HG03196 (cell line): ENCODE measurements at regions not wholly inside any gene's neighbourhood (a gene's known extent, or its start where the extent isn't known, plus 50 kb on each side); places are given as distances from the start of the nearest gene placed in this dataset.
"Not testable (repeated sequence)": the region's sequence is repeated elsewhere in the genome, so short reads cannot be mapped to it uniquely, and the experiment has no call there.

Experiments
- ATAC-seq: cut with Tn5 transposase; IDR thresholded peaks from one replicate; pipeline ENCODE4 v1.9.1; 2021; ENCODE audit not compliant: unreplicated experiment

GRCh38 chrX:42290608-42291007 lies 367.3 kb upstream of the CASK start:
- no peak for ATAC-seq

DNA sequence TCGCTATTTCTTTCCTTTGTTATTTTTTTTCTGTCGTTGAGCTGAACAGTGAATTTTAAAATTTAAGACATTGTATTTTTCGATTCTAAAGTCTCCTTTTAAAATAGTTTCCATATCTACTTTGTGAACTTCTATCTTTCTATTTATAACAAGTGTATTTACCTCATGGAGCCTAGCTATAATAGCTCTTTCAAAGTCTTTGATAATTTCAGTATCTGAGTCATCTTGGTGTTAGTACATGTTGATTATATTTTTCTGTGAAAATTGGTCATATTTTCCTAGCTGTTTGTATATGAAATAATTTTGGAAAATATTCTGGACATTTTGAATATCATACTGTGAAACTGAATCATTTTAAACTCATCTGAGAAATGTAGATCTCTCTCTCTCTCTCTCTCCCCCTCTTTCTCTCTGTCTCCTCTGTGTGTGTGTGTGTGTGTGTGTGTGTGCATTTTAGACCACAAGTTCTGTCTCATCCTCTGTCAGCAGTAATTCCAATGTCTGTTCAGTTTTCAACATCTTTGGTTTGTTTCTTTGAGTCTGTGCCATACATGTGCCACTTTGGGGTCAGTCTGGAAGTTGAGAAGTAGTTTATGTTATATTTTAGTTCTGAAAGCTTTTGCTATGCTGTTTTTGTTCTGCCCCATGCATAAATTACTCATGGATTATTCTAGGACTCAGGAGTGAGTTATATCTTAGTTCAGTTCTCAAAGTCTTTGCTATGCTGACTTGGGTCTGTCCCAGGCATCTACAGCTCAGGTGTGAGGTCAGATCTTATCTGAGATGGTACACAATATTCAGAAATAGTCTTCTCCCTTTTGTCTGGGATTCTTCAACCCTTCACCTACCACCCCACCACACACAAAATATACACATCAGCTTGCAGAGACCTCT lies 366.4 kb upstream of the CASK start:
- no peak for ATAC-seq

- ATAC-seq: not testable (repeated sequence)
Measured at GRCh38 chrX:42285681-42286080, 362.3 kb upstream of the CASK start.

DNA sequence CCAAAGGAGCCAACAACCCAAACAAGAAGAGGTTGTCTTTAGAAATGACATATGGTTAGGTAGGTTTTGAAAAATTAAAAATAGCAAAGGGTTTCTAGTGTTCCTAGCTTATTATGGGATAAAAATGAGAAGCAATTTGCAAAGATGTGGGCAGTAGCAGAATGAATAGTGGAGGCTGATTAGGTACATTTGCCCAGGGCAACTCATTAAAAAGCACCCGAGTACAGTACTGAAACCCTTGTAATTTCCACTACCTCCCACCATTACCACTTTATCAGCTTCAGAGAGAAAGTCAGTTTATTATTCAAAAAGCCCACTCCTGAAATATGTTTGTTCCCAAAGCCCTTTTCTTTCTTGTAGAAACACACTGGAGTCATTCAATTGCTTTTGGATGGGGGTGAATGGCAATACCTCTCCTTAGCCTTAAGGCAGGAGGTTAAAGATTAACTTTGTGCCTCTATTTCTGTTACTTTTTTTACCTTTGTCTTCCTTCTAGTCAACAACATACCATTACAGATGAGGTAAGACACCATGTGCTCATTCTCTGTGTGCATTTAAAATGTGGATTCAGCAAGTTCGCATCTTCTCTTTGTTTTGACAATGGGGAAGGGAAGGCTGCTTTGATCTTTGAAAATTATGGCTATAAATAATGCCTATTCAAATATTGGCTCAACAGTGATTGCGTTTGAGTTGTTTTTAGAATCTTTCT lies 353.8 kb upstream of the CASK start:
- no peak for ATAC-seq

DNA sequence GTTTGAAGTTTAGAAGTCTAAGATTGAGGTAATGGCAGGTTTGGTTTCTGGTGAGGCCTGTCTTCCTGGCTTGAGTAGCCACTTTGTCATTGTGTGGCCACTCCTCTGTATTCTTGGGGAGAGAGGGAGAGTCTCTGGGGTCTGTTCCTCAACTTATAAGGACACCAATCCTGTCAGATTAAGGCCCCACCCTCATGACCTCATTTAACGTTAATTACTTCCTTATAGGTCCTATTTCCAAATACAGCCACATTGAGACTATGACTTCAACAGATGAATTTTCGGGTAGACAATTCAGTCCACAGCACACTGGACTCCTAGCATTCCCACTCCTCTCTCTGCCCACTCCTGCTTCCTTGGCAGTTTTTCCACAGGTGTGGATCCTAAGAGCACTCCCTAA lies 350.8 kb upstream of the CASK start:
- no peak for ATAC-seq

DNA sequence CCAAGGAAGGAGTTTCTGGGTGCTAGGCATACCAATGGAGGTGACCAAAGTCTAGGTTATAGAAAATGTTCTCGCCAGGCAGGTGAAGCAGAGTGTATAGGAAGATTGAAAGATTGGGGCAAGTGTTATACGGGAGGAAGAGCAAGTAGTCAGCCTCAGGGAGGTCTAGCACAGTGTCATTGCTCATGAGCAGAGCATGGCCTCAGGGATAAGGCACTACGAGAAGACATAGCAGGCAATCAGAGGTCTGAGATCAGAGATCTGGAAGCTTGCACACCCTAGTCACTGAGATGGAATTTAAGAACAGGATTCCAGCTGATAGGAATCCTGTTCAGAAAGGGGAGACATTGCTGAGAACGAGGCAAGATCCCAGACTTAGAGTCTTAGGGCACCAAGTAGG lies 350.0 kb upstream of the CASK start:
- ATAC-seq: no peak

GRCh38 chrX:42269186-42269585 lies 345.8 kb upstream of the CASK start:
- no peak for ATAC-seq

GRCh38 chrX:42260854-42261253 lies 337.5 kb upstream of the CASK start:
- no peak for ATAC-seq

GRCh38 chrX:42248226-42248625 lies 324.9 kb upstream of the CASK start:
- no peak for ATAC-seq

DNA sequence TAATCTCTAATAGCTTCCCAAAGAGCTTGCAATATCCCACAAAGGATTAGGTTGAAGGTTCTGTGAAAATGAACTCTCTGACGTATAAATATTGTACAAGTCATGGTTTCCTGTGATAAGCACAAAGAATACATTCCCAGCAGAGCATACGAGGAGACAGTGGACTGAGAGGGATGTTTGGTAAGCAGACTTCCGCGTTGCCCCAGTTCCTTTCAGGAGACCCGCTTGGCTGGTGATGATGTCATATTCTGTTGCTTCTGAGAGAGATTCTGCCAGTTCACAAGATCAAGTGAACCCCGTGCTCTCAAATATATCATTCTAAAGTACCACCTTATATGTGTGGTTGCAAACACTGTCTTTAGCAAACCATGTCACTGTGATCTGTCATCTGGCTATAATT lies 323.9 kb upstream of the CASK start:
- no peak for ATAC-seq

DNA sequence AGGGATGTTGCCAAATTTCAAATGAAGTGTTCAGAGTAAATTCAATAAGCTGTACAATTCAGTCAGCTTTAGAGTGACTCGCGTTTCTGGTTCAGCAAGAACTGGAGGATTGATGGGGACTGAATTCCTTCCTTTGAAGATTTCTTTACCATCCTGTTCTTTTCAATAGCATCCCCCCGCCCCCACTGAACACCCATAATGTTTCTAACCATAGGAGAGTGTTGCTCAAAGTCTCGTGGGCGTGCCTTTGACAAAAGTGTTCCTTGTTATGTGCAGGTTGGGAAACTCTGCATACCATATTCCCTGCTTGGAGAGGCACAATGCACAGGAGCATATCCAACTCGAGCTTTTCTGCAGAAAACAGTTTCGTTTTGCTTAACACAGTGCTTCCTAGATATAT lies 323.5 kb upstream of the CASK start:
- no peak for ATAC-seq

- ATAC-seq: no peak
Measured at GRCh38 chrX:42242004-42242403, 318.6 kb upstream of the CASK start.

GRCh38 chrX:42241421-42241820 lies 318.1 kb upstream of the CASK start:
- ATAC-seq: no peak

DNA sequence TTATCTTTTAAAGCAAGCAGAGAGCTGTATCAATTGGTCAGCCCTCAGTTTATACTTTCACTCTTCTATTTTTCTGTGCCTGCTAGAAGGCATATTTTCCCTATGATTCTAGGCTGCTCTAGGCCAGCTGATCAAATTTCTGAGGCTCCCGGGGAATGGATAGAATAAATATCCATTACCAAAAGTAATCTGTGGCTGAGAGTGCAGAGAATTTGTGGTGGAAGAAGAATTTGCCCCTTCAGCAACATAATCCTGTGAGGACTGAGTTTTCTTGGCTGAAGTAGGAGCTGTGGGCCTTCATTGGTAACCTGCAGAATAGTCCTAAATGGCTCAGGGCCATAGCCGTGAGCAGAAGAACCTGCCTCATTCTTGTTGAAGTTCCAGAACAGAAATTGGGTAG lies 314.6 kb upstream of the CASK start:
- no peak for ATAC-seq

GRCh38 chrX:42229533-42229932 lies 306.2 kb upstream of the CASK start:
- no peak for ATAC-seq

- ATAC-seq: no peak
Measured at GRCh38 chrX:42220666-42221065, 297.3 kb upstream of the CASK start.

DNA sequence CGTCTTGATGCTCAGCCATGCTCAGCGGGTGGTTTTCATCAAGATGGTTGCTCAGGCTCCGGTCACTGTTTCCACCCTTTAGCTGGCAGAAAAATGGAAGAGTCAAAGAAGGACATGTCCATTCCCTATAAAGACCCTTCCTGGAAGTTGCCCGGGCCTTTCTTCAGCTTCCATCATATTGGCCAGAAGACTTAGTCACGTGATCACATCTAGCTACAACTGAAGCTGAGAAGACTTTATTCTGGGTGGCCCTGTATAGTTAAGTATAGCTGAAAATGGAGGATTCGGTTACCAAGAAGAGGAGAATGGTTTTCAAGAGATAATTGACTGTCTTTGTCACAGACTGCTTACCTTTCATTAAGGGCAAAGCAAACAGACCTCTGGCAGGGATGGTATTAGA lies 296.7 kb upstream of the CASK start:
- ATAC-seq: no peak

- no peak for ATAC-seq
Measured at GRCh38 chrX:42219231-42219630, 295.9 kb upstream of the CASK start.

- no peak for ATAC-seq
Measured at GRCh38 chrX:42195506-42195905, 272.2 kb upstream of the CASK start.

- no peak for ATAC-seq
Measured at GRCh38 chrX:42189576-42189975, 266.2 kb upstream of the CASK start.

DNA sequence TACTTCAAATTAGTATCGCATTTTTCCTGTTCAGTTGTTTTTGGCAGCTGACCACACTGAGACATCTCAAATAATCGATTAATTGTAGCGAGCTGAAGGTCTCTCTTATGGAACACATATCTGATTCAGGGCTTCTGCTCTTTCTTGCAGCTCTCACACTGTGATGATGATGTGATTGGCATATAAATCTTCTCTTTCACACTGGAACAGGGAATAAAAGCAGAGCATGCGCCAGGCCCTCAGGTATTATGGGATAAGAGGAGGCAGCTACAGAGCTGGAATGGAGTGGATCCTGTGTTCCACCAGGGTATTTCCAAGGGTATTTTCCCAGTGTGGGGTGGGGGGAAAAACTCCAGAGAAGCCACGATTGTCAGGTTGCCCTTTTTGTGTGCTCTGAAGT lies 265.4 kb upstream of the CASK start:
- ATAC-seq: no peak

GRCh38 chrX:42176789-42177188 lies 253.4 kb upstream of the CASK start:
- ATAC-seq: no peak
